ENCODE measurements at regions not wholly inside any gene's neighbourhood (a gene's known extent, or its start where the extent isn't known, plus 50 kb on each side); places are given as distances from the start of the nearest gene placed in this dataset.
A peak's percentile ranks its signal among the peaks of the same experiment; 100 is the strongest.

GRCh38 chr12:34388636-34389377 lies 366.5 kb downstream of the ALG10 start:
- DNase-seq (ENCODE audit: low spot score): peak; percentile 41
- intact Hi-C loops (cut with DNase I): no loop called here

GRCh38 chr12:34389378-34390170 lies 367.3 kb downstream of the ALG10 start:
- DNase-seq (ENCODE audit: low spot score): peak; percentile 44
- intact Hi-C loops (cut with DNase I): no loop called here

- intact Hi-C loops (cut with DNase I): no loop called here
- DNase-seq (ENCODE audit: low spot score): peak; percentile 74
Measured at GRCh38 chr12:34390171-34390841, 368.0 kb downstream of the ALG10 start.

- peak; percentile 35 for DNase-seq (ENCODE audit: low spot score)
- intact Hi-C loops (cut with DNase I): no loop called here
Measured at GRCh38 chr12:34390846-34391700, 368.8 kb downstream of the ALG10 start.

- intact Hi-C loops (cut with DNase I): no loop called here
- DNase-seq (ENCODE audit: low spot score): peak; percentile 43
Measured at GRCh38 chr12:34391771-34392581, 369.7 kb downstream of the ALG10 start.

- intact Hi-C loops (cut with DNase I): no loop called here
- DNase-seq (ENCODE audit: low spot score): peak; percentile 73
Measured at GRCh38 chr12:34392741-34393085, 370.4 kb downstream of the ALG10 start.

- peak; percentile 64 for DNase-seq (ENCODE audit: low spot score)
- intact Hi-C loops (cut with DNase I): no loop called here
Measured at GRCh38 chr12:34393086-34393820, 371.0 kb downstream of the ALG10 start.

GRCh38 chr12:34393821-34394150 lies 371.5 kb downstream of the ALG10 start:
- peak; percentile 50 for DNase-seq (ENCODE audit: low spot score)
- intact Hi-C loops (cut with DNase I): no loop called here

GRCh38 chr12:34394211-34395055 lies 372.1 kb downstream of the ALG10 start:
- intact Hi-C loops (cut with DNase I): no loop called here
- DNase-seq (ENCODE audit: low spot score): peak; percentile 67

GRCh38 chr12:34395056-34396005 lies 373.0 kb downstream of the ALG10 start:
- DNase-seq (ENCODE audit: low spot score): peak; percentile 68
- intact Hi-C loops (cut with DNase I): no loop called here

- intact Hi-C loops (cut with DNase I): no loop called here
Measured at GRCh38 chr12:34396006-34396860, 373.9 kb downstream of the ALG10 start.

GRCh38 chr12:34396861-34397590 lies 374.7 kb downstream of the ALG10 start:
- intact Hi-C loops (cut with DNase I): no loop called here

More at GRCh38 chr12:34396006-34396860, 373.9 kb downstream of the ALG10 start:
- DNase-seq (ENCODE audit: low spot score): peak; percentile 53

GRCh38 chr12:34397591-34398365 lies 375.5 kb downstream of the ALG10 start:
- intact Hi-C loops (cut with DNase I): no loop called here

More at GRCh38 chr12:34396861-34397590, 374.7 kb downstream of the ALG10 start:
- DNase-seq (ENCODE audit: low spot score): peak; percentile 63

GRCh38 chr12:34398366-34398705 lies 376.0 kb downstream of the ALG10 start:
- intact Hi-C loops (cut with DNase I): no loop called here
- DNase-seq (ENCODE audit: low spot score): no peak

More at GRCh38 chr12:34397591-34398365, 375.5 kb downstream of the ALG10 start:
- DNase-seq (ENCODE audit: low spot score): peak; percentile 68
